Smooth muscle cell (in vitro differentiated cells): ENCODE measurements at regions not wholly inside any gene's neighbourhood (a gene's known extent, or its start where the extent isn't known, plus 50 kb on each side); places are given as distances from the start of the nearest gene placed in this dataset.
A peak's percentile ranks its signal among the peaks of the same experiment; 100 is the strongest.

ENCODE experiments used
- DNase-seq: peaks from one replicate; lab custom pipeline; 2025; ENCODE audit not compliant: unreplicated experiment; lab: John Stamatoyannopoulos, UW
- H2AFZ ChIP-seq: fragments of 200-600 bp; sonication (generic); 2 replicates; pipeline ENCODE4 v1.6.0; 2016; ENCODE audit warnings: antibody characterized with exemption, low read depth, mild to moderate bottlenecking
- H3F3A ChIP-seq: fragments of 200-600 bp; sonication (generic); 2 replicates; pipeline ENCODE4 v1.6.0; 2017; ENCODE audit warnings: antibody characterized with exemption, low read depth
- H3K27ac ChIP-seq: fragments of 200-600 bp; sonication (generic); 2 replicates; pipeline ENCODE4 v1.5.1; 2016; ENCODE audit warnings: low read depth, mild to moderate bottlenecking
- H3K27me3 ChIP-seq: fragments of 200-600 bp; sonication (generic); 2 replicates; pipeline ENCODE4 v1.6.1; 2016; ENCODE audit warnings: low read depth, mild to moderate bottlenecking
- H3K36me3 ChIP-seq: fragments of 200-600 bp; sonication (generic); 2 replicates; pipeline ENCODE4 v1.5.1; 2016; ENCODE audit warnings: low read depth
- H3K4me1 ChIP-seq: fragments of 200-600 bp; sonication (generic); 2 replicates; pipeline ENCODE4 v1.5.1; 2016; ENCODE audit warnings: low read depth
- H3K4me2 ChIP-seq: fragments of 200-600 bp; sonication (generic); 2 replicates; pipeline ENCODE4 v1.6.0; 2016; ENCODE audit warnings: mild to moderate bottlenecking
- H3K4me3 ChIP-seq: fragments of 200-600 bp; sonication (generic); 2 replicates; pipeline ENCODE4 v1.5.1; 2016; ENCODE audit warnings: mild to moderate bottlenecking
- H3K79me2 ChIP-seq: fragments of 200-600 bp; sonication (generic); 2 replicates; pipeline ENCODE4 v1.6.0; 2016; ENCODE audit warnings: low read depth, mild to moderate bottlenecking
- H3K9ac ChIP-seq: fragments of 200-600 bp; sonication (generic); 2 replicates; pipeline ENCODE4 v1.6.0; 2016; ENCODE audit warnings: low read depth
- H3K9me3 ChIP-seq: fragments of 200-600 bp; sonication (generic); replicated peaks from 2 replicates; pipeline ENCODE4 v1.5.1; 2016; ENCODE audit warnings: low read depth
- H4K20me1 ChIP-seq: fragments of 200-600 bp; sonication (generic); 2 replicates; pipeline ENCODE4 v1.6.0; 2016; ENCODE audit warnings: low read depth
- WGBS: methylation state at CpG from one replicate; pipeline ENCODE4 v1.1.7; 2016; ENCODE audit warnings: low lambda C conversion rate; 5-methylcytosine and 5-hydroxymethylcytosine counted together
- TF ChIP-seq, protein P1 (sequence below): fragments of 200-600 bp; sonication (generic); IDR thresholded peaks from 2 replicates; pipeline ENCODE4 v1.5.1; 2017; ENCODE audit warnings: borderline replicate concordance, mild to moderate bottlenecking, antibody characterized with exemption; ENCODE audit not compliant: insufficient read depth, poor library complexity, severe bottlenecking

DNA sequence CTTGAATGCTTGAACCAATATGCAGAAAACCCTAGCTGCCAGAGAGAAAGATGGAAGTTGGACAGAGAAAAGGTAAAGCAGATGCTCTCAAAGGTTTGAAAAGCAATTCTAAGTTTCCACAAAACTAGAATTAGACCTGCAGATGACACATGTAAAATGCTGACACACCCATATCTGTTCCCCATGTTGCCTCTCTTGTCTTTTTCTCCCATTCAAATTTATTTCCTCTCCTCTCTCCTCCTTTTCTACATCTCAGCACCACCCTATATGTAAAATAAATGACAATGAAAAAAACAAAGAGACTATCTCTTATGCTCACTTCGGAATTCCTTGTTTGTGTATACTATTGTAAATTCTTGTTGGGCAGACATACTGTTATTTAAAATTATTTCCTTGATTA, 75.5 kb upstream of the PLEKHA5 start:
- Histone ChIP-seq H3K4me2 (no peak overlapping the region), H3K9ac (no peak overlapping the region), H4K20me1 (no peaks in the 10 kb centered on the region), H3K36me3 (no peaks in the 10 kb centered on the region), H3K27ac (no peak overlapping the region), H3K4me3 (no peak overlapping the region), H3F3A (no peaks in the 10 kb centered on the region), H2AFZ (no peak overlapping the region), H3K27me3 (no peaks in the 10 kb centered on the region), H3K9me3 (no peaks in the 10 kb centered on the region), H3K79me2 (no peaks in the 10 kb centered on the region), H3K4me1 (no peaks in the 10 kb centered on the region)
- WGBS = 84% methylated on average over 1 of the region's 1 CpG
- TF ChIP-seq, protein P1, sequence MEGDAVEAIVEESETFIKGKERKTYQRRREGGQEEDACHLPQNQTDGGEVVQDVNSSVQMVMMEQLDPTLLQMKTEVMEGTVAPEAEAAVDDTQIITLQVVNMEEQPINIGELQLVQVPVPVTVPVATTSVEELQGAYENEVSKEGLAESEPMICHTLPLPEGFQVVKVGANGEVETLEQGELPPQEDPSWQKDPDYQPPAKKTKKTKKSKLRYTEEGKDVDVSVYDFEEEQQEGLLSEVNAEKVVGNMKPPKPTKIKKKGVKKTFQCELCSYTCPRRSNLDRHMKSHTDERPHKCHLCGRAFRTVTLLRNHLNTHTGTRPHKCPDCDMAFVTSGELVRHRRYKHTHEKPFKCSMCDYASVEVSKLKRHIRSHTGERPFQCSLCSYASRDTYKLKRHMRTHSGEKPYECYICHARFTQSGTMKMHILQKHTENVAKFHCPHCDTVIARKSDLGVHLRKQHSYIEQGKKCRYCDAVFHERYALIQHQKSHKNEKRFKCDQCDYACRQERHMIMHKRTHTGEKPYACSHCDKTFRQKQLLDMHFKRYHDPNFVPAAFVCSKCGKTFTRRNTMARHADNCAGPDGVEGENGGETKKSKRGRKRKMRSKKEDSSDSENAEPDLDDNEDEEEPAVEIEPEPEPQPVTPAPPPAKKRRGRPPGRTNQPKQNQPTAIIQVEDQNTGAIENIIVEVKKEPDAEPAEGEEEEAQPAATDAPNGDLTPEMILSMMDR = no peak
- no peak for DNase-seq

DNA sequence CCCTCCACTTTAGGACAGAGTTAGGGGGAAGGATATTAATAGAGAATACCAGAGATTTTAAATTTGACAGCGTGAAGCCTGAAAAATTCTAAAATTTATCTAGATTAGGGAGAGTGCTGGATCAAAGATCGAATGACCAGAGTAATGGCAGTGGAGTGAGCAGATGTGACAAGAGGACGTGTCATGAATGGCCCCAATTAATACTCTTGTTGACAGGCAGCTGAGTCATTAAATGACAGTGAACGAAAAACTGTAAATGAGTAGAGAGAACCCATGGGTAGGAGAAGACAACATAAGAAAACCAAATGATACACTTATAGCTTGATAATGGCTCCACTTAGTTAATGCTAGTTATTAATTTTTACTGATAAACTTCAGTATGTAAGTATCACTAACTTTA, 73.9 kb upstream of the PLEKHA5 start:
- Histone ChIP-seq H4K20me1 (no peaks in the 10 kb centered on the region), H3K4me1 (no peaks in the 10 kb centered on the region), H3K4me3 (no peak overlapping the region), H3K27ac (no peak overlapping the region), H3K79me2 (no peaks in the 10 kb centered on the region), H3F3A (no peaks in the 10 kb centered on the region), H3K4me2 (no peak overlapping the region), H3K36me3 (no peaks in the 10 kb centered on the region), H3K27me3 (no peaks in the 10 kb centered on the region), H3K9ac (no peak overlapping the region), H3K9me3 (no peaks in the 10 kb centered on the region), H2AFZ (no peak overlapping the region)
- 78% methylated on average over 4 of the region's 4 CpGs for WGBS
- no peak for DNase-seq
- TF ChIP-seq, protein P1 = no peak

DNA sequence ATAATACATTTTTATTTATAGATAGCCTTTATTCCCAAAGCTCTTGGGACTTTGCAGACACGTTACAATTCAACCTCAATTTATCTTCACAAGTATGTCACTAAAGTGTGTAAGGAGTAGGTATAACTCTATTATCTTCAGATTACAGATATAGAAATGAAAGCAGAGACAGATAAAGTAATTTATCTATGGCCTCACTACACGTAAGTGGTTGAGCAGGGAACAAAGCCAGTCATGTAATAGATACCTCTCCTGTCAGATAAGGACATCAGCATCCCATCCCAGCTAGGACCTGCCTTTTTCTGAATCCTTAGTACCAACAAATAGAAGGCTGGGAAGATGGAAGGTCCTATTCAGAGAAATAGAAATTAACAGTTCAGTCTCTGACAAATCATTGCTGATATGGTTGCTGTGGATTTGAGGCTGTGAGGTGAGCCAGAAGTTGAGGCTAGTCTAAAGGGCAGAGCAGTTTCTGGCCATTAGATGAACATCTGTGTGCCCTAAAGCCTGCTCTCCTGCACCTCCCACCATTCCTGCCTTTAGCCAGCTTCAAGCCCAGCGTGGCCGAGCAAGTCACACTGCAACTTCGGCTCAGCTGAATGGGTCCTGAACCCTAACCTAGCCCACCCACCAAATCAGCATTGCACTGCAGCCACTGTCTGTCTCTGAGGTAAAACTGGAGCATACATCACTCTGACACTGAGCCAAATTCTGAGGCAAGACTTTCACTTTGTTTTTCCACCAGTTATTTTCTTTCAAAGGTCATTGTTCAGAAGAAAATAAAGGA, 71.1 kb upstream of the PLEKHA5 start:
- Histone ChIP-seq H3K4me3 (no peak overlapping the region), H3K79me2 (no peaks in the 10 kb centered on the region), H3K4me1 (no peaks in the 10 kb centered on the region), H2AFZ (peak overlapping the region; percentile 11), H3F3A (no peaks in the 10 kb centered on the region), H3K27ac (no peak overlapping the region), H4K20me1 (no peaks in the 10 kb centered on the region), H3K9ac (no peak overlapping the region), H3K4me2 (no peak overlapping the region), H3K27me3 (no peaks in the 10 kb centered on the region), H3K36me3 (no peaks in the 10 kb centered on the region), H3K9me3 (no peaks in the 10 kb centered on the region)
- 62% methylated on average over 5 of the region's 5 CpGs for WGBS
- TF ChIP-seq, protein P1 = no peak
- no peak for DNase-seq

DNA sequence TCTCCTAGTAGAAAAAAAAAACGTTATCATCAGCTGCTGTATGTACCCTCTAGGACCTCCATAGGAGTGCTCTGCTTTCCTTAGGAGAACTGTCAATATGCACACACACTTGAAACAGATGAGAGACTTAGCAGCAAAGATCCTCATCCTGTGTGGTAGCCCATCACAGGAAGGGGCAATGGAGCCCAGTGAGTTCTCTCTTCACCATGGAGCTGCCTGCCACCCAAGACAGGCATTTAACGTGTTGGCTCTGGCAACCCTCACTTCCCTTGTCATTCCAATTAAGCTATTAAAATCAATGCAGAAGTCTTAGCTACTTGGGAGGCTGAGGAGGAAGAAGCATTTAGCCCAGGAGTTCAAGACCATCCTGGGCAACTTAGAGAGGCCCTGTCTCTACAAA, 64.8 kb upstream of the PLEKHA5 start:
- Histone ChIP-seq H3K9ac (no peak overlapping the region), H3K9me3 (no peaks in the 10 kb centered on the region), H4K20me1 (no peaks in the 10 kb centered on the region), H3K27ac (no peak overlapping the region), H3K4me2 (no peak overlapping the region), H3F3A (no peaks in the 10 kb centered on the region), H3K4me1 (peaks cover 11% of the 10 kb centered on the region), H3K27me3 (no peaks in the 10 kb centered on the region), H3K36me3 (no peaks in the 10 kb centered on the region), H3K79me2 (no peaks in the 10 kb centered on the region), H3K4me3 (no peak overlapping the region), H2AFZ (no peak overlapping the region)
- no peak for DNase-seq
- TF ChIP-seq, protein P1 = no peak
- 53% methylated on average over 2 of the region's 2 CpGs for WGBS
